ENCODE measurements at regions not wholly inside any gene's neighbourhood (a gene's known extent, or its start where the extent isn't known, plus 50 kb on each side); places are given as distances from the start of the nearest gene placed in this dataset.

- intact Hi-C loops (cut with micrococcal nuclease; ENCODE audit: unreplicated experiment) (no loop called here), in situ Hi-C loops (cut with HindIII; ENCODE audit: extremely low pct_ligation_motif_present, low pct_unique_long_range_greater_than_20kb) (no loop called here)
- no peak overlapping the region for H3K9ac ChIP-seq (ENCODE audit: insufficient read depth, low read depth, low read length)
- 46% methylated on average over 11 of the region's 11 CpGs for WGBS (ENCODE audit: low lambda C conversion rate)
- DNase-seq (ENCODE audit: low spot score) = no peak
- TF ChIP-seq CEBPB (IDR thresholded peaks at IDR 0.05; ENCODE audit: borderline replicate concordance, low read depth, low read length) = peak; percentile 37; the same call in 1 of the 2 replicates
- no peak for TF ChIP-seq ZNF776 (CRISPR knock-in tag; IDR thresholded peaks at IDR 0.05)
- H3K4me2 ChIP-seq (ENCODE audit: low read depth, low read length) = no peak overlapping the region
- no peak for ATAC-seq
- H3K4me3 ChIP-seq (replicated peaks in 1 of 3; ENCODE audit: insufficient read depth in 1 of 3, low read depth in 2 of 3, low read length in 3 of 3) = no peak overlapping the region
- H4K20me1 ChIP-seq (ENCODE audit: insufficient read depth, low read length) = no peaks in the 10 kb centered on the region
- H3K36me3 ChIP-seq (replicated peaks in 1 of 2; ENCODE audit: control insufficient read depth in 1 of 2, insufficient read depth in 2 of 2, low read length in 2 of 2) = no peaks in the 10 kb centered on the region
- no peak for FAIRE-seq
- H2AFZ ChIP-seq (ENCODE audit: low read length) = no peak overlapping the region
- no peaks in the 10 kb centered on the region; a peak in 2 of 5 replicates for H3K27me3 ChIP-seq (ENCODE audit: control insufficient read depth in 1 of 2, insufficient read depth in 2 of 2, low read length in 2 of 2)
- no peaks in the 10 kb centered on the region; the same call in 1 of the 2 replicates for H3K9me3 ChIP-seq (ENCODE audit: low read length)
- ChIA-PET POLR2A (no interaction called here), CTCF (ENCODE audit: low intra/inter-chr PET ratio, low total read pairs) (no interaction called here)
- no peak overlapping the region for H3K27ac ChIP-seq (ENCODE audit: extremely low read length, insufficient read depth, low read length)
- no peaks in the 10 kb centered on the region for H3K79me2 ChIP-seq (ENCODE audit: insufficient read depth, low read length)
- no peaks in the 10 kb centered on the region for H3K4me1 ChIP-seq (ENCODE audit: insufficient read depth, low read length)
- BruUV-seq (replicated peaks) = no TSS peak
Measured at GRCh38 chr14:99075061-99075460, 196.9 kb downstream of the BCL11B start.

- FAIRE-seq (no peak), DNase-seq (ENCODE audit: low spot score) (no peak), ATAC-seq (no peak)
- Histone ChIP-seq H3K9me3 (ENCODE audit: low read length) (no peaks in the 10 kb centered on the region), H3K79me2 (ENCODE audit: insufficient read depth, low read length) (no peaks in the 10 kb centered on the region), H3K4me1 (ENCODE audit: insufficient read depth, low read length) (no peaks in the 10 kb centered on the region), H3K27ac (ENCODE audit: extremely low read length, insufficient read depth, low read length) (no peak overlapping the region), H2AFZ (ENCODE audit: low read length) (no peak overlapping the region), H3K9ac (ENCODE audit: insufficient read depth, low read depth, low read length) (no peak overlapping the region), H3K27me3 (ENCODE audit: control insufficient read depth in 1 of 2, insufficient read depth in 2 of 2, low read length in 2 of 2) (no peaks in the 10 kb centered on the region; a peak in 2 of 5 replicates), H3K4me3 (replicated peaks in 1 of 3; ENCODE audit: insufficient read depth in 1 of 3, low read depth in 2 of 3, low read length in 3 of 3) (no peak overlapping the region), H4K20me1 (ENCODE audit: insufficient read depth, low read length) (no peaks in the 10 kb centered on the region), H3K36me3 (replicated peaks in 1 of 2; ENCODE audit: control insufficient read depth in 1 of 2, insufficient read depth in 2 of 2, low read length in 2 of 2) (no peaks in the 10 kb centered on the region), H3K4me2 (ENCODE audit: low read depth, low read length) (no peak overlapping the region)
- ChIA-PET POLR2A (no interaction called here), CTCF (ENCODE audit: low intra/inter-chr PET ratio, low total read pairs) (no interaction called here)
- TF ChIP-seq ZNF652 (CRISPR knock-in tag; IDR thresholded peaks at IDR 0.05; ENCODE audit: borderline replicate concordance, low read depth) (no peak), SATB2 (CRISPR knock-in tag; IDR thresholded peaks at IDR 0.05) (no peak), ZBTB1 (CRISPR knock-in tag; IDR thresholded peaks at IDR 0.05; ENCODE audit: borderline replicate concordance) (no peak), SOX6 (IDR thresholded peaks at IDR 0.05) (no peak), SOX6 (CRISPR knock-in tag; IDR thresholded peaks at IDR 0.05) (no peak), ZNF337 (CRISPR knock-in tag; IDR thresholded peaks at IDR 0.05; ENCODE audit: borderline replicate concordance, low read depth) (no peak)
- BruUV-seq (replicated peaks) = no TSS peak
- intact Hi-C loops (cut with micrococcal nuclease; ENCODE audit: unreplicated experiment) = no loop called here
- in situ Hi-C loops (cut with HindIII; ENCODE audit: extremely low pct_ligation_motif_present, low pct_unique_long_range_greater_than_20kb) = no loop called here
- WGBS (ENCODE audit: low lambda C conversion rate) = 3% methylated on average over 5 of the region's 5 CpGs
Measured at GRCh38 chr14:99075771-99076375, 196.1 kb downstream of the BCL11B start.

Measured in HepG2 (cell line).